AG04450 (cell line): ENCODE measurements at regions not wholly inside any gene's neighbourhood (a gene's known extent, or its start where the extent isn't known, plus 50 kb on each side); places are given as distances from the start of the nearest gene placed in this dataset.

Source experiments
- CTCF ChIA-PET: fragments of 300-600, 350-600 bp; formaldehyde crosslinking; extraction: SDS; loops from one replicate; lab custom pipeline; 2022; ENCODE audit warnings: antibody characterized with exemption, inconsistent platforms; lab: Charles Lee
- POLR2A ChIA-PET: fragments of 350-600 bp; formaldehyde crosslinking; extraction: SDS; loops from one replicate; lab custom pipeline; 2021; ENCODE audit warnings: antibody characterized with exemption, inconsistent platforms; lab: Yijun Ruan, JAX
- DNase-seq: peaks from one replicate; pipeline ENCODE4 v3.0.0-alpha.2; 2011; ENCODE audit warnings: low read depth, low spot score
- H3K27ac ChIP-seq: one replicate; pipeline ENCODE4 v1.5.1; 2012; ENCODE audit warnings: low read depth, low read length, control low read depth
- H3K27me3 ChIP-seq: one replicate; pipeline ENCODE4 v1.6.0; 2012; ENCODE audit warnings: low read length; ENCODE audit not compliant: control insufficient read depth, insufficient read depth
- H3K4me3 ChIP-seq: 2 replicates; pipeline ENCODE4 v1.5.1; 2011; ENCODE audit warnings: mild to moderate bottlenecking, low read depth, low read length, control low read depth
- H3K9me3 ChIP-seq: 2 replicates; pipeline ENCODE4 v1.5.1; 2012; ENCODE audit warnings: low read length; ENCODE audit not compliant: control insufficient read depth, insufficient read depth
- TF ChIP-seq, protein P1 (sequence below): IDR thresholded peaks from 2 replicates; pipeline ENCODE4 v1.5.1; 2011; ENCODE audit warnings: low read depth, low read length, control low read depth, inconsistent platforms

DNA sequence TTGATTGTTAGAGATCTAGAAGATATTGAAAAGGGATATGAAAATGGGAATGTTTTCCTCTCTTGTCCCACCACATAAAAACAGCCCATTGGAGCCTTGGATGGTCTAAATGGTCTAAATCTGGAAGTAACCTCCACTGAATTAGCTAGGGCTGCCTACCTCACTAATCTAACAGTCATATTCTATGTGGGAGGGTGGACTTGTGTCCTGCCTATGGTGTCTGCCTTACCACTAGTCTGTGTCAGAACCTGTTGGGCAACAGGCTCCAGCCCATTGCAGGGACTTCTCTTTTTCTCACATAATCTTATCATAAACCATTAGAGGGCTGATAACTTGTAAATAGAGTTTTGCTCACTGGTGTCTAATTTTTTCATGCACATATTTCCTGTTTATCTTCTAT is 548.8 kb upstream of the CDH18 start:
- H3K27ac ChIP-seq: no peak overlapping the region
- H3K9me3 ChIP-seq: no peaks in the 10 kb centered on the region
- H3K4me3 ChIP-seq: no peak overlapping the region
- TF ChIP-seq, protein P1, sequence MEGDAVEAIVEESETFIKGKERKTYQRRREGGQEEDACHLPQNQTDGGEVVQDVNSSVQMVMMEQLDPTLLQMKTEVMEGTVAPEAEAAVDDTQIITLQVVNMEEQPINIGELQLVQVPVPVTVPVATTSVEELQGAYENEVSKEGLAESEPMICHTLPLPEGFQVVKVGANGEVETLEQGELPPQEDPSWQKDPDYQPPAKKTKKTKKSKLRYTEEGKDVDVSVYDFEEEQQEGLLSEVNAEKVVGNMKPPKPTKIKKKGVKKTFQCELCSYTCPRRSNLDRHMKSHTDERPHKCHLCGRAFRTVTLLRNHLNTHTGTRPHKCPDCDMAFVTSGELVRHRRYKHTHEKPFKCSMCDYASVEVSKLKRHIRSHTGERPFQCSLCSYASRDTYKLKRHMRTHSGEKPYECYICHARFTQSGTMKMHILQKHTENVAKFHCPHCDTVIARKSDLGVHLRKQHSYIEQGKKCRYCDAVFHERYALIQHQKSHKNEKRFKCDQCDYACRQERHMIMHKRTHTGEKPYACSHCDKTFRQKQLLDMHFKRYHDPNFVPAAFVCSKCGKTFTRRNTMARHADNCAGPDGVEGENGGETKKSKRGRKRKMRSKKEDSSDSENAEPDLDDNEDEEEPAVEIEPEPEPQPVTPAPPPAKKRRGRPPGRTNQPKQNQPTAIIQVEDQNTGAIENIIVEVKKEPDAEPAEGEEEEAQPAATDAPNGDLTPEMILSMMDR: no peak
- ChIA-PET POLR2A (no interaction called here), CTCF (no interaction called here)
- no peaks in the 10 kb centered on the region for H3K27me3 ChIP-seq
- DNase-seq: no peak

DNA sequence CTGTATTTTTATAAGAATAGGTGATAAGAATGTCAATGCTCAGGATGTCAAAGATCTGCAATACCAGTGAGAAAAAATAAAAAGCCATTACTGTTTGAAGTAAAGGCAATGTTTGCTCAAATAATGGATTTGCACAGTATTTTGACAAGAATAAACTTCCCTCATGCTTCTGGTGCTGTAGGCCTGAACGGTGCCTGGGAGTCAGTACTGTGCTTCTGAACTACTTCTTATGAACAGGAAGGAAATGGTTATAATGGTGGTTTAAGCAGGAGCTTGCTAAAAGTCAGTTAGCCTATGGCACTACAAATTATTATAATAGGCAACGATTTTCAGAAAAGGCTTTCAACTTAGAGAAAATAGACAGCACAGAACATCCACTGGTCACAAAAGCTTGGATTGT is 548.3 kb upstream of the CDH18 start:
- no peaks in the 10 kb centered on the region for H3K9me3 ChIP-seq
- ChIA-PET POLR2A (no interaction called here), CTCF (no interaction called here)
- TF ChIP-seq, protein P1: no peak
- H3K27ac ChIP-seq: no peak overlapping the region
- no peak for DNase-seq
- H3K27me3 ChIP-seq: no peaks in the 10 kb centered on the region
- H3K4me3 ChIP-seq: no peak overlapping the region

DNA sequence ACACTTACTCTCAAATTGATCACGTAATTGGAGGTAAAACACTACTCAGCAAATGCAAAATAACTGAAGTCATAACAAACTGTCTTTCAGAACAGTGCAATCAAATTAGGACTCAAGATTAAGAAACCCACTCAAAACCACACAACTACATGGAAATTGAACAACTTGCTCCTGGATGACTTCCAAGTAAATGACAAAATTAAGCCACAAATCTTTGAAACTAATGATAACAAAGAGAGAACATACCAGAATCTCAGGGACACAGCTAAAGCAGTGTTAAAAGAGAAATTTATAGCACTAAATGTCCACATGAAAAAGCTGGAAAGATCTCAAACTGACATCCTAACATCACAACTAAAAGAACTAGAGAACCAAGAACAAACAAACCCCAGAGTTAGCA is 540.5 kb upstream of the CDH18 start:
- Histone ChIP-seq H3K27ac (no peak overlapping the region), H3K27me3 (no peaks in the 10 kb centered on the region), H3K4me3 (no peak overlapping the region), H3K9me3 (no peaks in the 10 kb centered on the region)
- CTCF ChIA-PET: no interaction called here
- POLR2A ChIA-PET: no interaction called here
- DNase-seq: no peak
- TF ChIP-seq, protein P1: no peak

DNA sequence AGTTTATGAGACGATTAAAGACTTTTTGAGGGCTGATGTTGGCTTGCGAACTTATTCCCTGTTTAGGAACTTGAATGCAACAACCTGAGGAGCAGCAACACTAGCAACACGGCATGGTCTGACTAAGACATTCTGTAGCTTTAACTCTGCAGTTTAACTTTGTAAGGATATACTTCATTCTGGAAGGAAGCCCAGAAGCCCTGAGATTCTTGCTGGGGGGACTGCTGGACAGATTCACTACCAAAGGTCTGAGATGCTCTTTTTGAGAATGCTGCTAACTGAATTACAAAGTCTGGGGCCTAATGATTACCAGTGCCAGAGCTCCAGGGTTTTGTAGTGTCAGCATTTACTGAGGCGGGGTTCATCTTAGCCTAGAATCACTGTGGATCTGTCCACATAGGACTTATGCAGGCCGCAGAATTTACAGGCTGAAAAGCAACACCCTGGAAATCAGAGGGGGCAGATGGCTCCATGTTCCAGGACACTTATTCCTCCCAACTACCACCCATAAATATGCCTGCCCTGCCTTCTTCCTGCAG is 537.1 kb upstream of the CDH18 start:
- ChIA-PET POLR2A (no interaction called here), CTCF (no interaction called here)
- DNase-seq: no peak
- Histone ChIP-seq H3K9me3 (no peaks in the 10 kb centered on the region), H3K4me3 (no peak overlapping the region), H3K27ac (no peak overlapping the region), H3K27me3 (no peaks in the 10 kb centered on the region)
- TF ChIP-seq, protein P1: no peak

DNA sequence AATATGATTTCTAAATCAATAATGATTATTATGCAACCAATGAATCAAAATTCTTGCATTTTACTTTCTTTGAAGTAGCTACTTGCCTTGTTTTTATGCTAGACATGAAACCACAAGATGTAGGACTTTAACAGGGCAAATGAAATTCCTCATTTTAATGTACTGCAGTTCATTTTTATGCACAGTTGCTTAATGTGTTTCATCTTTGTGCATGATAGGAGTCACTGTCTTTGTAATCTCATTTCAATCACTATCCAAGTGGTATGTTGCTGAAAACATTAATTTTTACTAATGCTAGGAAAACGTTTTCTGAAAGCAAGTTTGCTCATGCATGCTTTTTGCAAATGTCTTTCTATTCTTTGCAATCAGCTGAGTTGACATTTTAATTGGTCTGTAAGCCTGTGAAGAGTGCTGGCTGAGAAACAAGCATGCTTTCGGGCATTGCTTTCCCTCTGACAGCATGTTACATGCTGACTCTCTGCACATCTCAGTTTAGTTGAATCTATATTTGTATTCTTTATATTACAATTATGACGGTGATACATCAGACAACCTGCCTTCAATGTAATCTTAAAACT is 535.0 kb upstream of the CDH18 start:
- Histone ChIP-seq H3K27ac (no peak overlapping the region), H3K27me3 (no peaks in the 10 kb centered on the region), H3K9me3 (no peaks in the 10 kb centered on the region), H3K4me3 (no peak overlapping the region)
- ChIA-PET CTCF (no interaction called here), POLR2A (no interaction called here)
- TF ChIP-seq, protein P1: no peak
- DNase-seq: no peak
